MM.1S (cell line): ENCODE measurements at regions not wholly inside any gene's neighbourhood (a gene's known extent, or its start where the extent isn't known, plus 50 kb on each side); places are given as distances from the start of the nearest gene placed in this dataset.

Experiments
- CTCF ChIP-seq: fragments of 300-600 bp; sonication (generic); IDR thresholded peaks from 2 replicates; pipeline ENCODE4 v1.5.1; 2016; ENCODE audit warnings: antibody characterized with exemption, low read length, mixed read lengths
- EZH2phosphoT487 ChIP-seq: fragments of 300-600 bp; sonication (generic); IDR thresholded peaks from 2 replicates; pipeline ENCODE4 v1.6.1; 2018; ENCODE audit warnings: antibody characterized with exemption, low read length

- TF ChIP-seq EZH2phosphoT487 (no peak), CTCF (no peak)
Measured at GRCh38 chr3:162721736-162722135, 1225.1 kb downstream of the OTOL1 start.
